ENCODE measurements at regions not wholly inside any gene's neighbourhood (a gene's known extent, or its start where the extent isn't known, plus 50 kb on each side); places are given as distances from the start of the nearest gene placed in this dataset.
"Not testable (repeated sequence)": the region's sequence is repeated elsewhere in the genome, so short reads cannot be mapped to it uniquely, and the experiment has no call there.

DNA sequence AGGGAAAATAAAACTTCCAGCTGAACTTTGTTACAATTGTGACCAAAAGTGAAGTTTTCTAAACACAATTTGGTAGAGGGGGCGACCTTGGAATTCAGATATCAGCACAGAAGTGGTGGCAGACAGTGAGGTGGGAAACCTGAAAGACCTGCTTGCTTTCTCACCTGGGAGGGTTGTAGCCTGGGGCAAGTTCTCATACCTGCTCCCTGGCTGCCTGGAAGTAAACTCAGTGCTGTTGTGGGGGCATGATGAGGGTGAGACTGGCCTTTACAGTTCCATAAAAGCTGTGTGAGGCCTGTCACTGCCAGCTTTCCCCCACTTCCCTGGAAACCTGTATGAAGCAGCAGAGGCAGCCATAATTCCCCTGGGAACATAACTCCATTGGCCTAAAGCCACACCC lies 1180.2 kb downstream of the FAM133A start:
- DNase-seq = no peak

DNA sequence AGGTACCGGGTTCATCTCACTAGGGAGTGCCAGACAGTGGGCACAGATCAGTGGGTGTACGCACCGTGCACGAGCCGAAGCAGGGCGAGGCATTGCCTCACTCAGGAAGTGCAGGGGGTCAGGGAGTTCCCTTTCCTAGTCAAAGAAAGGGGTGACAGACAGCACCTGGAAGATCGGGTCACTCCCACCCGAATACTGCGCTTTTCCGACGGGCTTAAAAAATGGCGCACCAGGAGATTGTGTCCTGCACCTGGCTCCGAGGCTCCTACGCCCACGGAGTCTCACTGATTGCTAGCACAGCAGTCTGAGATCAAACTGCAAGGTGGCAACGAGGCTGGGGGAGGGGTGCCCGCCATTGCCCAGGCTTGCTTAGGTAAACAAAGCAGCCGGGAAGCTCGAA lies 1188.5 kb downstream of the FAM133A start:
- DNase-seq = not testable (repeated sequence)

DNA sequence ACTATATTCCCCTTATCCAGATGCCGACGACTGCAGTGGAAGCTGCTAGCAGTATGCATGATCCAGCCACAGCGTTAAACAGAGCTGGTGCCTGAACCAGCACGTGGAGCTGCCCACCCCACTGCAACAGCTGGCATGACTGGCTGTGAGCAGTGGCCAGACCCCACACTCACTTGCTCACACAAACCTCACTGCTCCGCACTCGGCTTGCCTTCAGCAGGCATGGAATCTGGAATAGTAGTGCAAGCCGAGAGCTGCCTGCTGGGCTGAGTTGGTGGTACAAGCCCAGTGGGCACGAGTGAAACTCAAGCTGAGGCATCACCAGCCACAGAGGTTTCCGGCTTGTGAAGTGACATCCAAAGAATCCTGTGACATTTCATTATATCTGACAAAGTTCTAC lies 1197.6 kb downstream of the FAM133A start:
- DNase-seq = no peak

DNA sequence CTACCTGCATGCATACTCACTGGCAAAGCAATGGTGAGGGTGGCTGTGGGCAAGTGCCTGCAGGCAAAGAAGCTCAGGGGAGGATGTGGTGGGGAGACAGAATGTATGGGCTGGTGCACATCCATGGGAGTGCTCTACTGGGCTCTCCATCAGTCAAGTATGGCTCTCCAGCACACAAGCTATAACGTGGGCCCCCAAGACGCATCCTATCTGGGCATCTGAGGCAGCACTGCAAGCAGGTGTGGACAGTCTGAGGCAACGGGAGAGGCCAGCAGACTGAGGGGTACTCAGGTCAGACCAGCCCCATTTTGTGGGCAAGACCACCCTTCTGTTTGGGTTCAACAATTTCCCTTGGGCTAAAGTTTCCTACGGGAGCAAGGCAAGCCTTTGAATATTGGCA lies 1227.8 kb downstream of the FAM133A start:
- no peak for DNase-seq

DNA sequence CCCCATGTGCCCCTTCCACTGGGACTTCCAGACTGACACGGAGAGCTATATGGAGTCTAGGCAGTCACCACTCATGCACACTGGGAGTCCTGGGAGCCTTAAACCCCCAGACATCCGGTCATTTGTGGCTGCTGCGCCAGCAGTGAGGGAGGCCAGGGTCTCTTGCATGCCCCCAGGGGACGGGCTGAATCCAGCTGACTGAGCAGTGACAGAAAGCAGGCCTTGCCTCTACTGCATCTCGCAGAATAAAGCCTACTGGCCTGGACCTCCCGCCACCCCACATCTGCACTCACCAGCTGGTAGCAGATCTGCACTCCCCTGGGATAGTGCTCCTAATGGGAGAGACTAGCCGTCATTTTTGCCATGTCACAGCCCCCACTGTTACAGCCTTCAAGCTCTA lies 1234.2 kb downstream of the FAM133A start:
- DNase-seq = no peak

DNA sequence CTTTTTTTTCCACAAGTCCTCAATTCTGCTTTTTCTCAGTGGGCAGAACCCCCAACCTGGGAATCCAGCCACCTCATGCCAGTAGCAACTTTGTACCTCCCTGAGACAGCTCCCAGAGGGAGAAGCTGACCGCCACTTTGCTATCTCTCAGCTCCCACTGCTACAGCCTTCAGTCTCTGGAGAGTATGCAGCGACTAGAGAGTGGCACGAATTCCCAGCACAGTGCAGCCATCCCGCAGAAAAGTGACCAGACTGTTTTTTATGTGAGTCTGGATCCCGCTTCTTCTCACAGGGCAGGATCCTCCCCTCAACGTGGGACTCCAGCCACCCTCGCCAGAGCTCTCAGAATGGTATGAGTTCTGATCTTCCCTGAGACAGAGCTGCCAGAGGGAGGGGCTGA lies 1234.6 kb downstream of the FAM133A start:
- DNase-seq = no peak

DNA sequence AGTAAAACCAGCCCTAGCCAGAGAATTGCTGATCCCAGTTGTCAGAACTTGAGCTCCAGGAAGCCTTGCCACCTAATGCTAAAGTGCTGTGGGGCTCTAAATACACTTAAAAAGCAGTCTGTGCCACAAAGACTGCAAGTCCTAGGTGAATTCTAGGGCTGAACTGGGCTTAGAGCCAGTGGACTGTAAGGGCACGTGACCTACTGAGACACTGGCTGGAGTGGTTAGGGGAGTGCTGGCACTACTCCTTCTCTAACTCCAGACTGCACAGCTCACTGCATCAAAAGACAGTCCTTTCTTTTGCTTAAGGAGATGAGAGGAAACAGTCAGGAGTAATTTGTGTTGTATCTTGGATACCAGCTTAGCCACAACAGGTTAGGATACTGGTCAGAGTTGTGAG lies 1240.2 kb downstream of the FAM133A start:
- DNase-seq = no peak

DNA sequence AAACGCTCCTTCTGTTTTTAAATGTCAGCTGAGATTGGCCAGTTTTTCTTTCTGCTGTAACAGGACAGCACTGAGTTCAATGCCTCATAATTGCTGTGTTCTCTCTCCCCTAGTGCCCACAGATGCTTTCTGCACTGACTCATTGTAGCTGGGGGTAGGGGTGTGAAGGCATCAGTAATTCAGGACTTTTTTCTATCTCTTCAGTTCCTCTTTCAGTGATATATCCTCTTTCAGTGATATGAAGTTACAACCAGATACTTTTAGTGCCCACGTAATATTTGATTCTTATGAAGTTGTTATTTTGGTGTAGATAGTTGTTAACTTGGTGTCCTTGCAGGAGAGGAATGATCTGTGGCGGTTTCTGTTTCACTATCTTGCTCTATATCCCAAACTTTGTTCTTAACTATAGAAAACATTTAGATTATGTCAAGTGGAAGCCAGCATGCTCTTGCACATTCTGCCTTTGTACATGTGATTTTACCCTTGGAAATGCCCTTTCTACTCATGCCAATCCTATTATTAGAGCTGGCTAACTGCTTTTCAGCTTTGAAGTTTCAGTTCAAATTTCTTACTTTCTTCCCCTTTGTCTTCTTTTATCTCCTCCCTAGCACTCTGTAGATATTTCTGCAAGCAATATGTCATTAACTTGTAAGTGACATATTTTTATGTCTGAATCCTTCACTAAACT lies 1258.4 kb downstream of the FAM133A start:
- DNase-seq = no peak

DNA sequence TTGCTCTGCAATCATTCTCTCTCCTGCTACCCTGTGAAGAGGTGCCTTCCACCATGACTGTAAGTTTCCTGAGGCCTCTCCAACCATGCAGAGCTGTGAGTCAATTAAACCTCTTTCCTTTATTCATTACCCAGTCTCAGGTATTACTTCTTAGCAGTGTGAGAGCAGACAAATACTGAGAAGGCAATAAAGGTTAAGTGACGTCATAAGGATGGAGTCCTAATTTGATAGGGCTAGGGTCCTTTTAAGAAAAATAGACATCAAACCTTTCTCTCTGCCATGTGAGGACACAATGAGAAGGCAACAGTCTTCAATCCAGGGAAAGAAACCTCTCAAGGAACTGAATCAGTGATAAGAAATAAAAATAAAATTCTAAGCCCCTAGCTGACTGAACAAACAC lies 1262.7 kb downstream of the FAM133A start:
- no peak for DNase-seq

DNA sequence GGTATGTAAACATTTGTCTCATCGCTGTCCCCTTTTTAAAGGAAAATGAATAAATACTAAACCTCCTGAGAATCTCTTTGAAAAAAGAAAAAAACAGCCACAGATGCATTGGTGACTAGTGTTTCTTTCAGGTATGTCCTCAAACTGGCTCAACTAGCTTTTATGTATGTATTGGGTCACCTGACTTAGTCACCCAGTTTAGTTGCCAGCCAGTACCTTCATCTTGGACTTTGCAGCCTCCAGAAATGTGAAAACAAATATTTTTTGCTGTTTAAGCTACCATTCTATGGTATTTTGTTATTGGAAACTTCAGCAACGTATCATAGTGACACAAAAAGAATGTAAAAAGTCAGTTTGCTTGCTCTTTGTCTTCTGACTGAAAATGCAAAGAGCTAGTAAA lies 1263.5 kb downstream of the FAM133A start:
- DNase-seq = no peak

DNA sequence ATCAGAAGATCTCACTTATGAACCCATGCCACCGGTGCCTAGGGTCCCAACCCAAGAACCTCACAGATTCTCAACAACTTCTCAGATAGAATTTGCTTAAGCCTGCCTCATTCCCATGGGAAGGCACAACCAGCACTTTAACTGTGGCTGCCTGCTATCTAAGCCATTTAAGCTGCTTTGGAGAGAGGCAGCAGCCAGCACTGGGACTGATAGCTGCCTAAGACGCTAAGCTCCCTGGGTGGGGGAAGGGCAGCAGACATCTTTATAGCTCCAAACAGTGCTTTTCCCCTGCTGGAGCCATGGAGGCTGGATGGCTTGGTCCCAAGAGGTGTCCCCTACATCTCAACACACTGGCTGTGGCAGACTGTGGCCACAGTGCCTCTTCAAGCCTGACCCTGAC lies 1268.6 kb downstream of the FAM133A start:
- DNase-seq = no peak

DNA sequence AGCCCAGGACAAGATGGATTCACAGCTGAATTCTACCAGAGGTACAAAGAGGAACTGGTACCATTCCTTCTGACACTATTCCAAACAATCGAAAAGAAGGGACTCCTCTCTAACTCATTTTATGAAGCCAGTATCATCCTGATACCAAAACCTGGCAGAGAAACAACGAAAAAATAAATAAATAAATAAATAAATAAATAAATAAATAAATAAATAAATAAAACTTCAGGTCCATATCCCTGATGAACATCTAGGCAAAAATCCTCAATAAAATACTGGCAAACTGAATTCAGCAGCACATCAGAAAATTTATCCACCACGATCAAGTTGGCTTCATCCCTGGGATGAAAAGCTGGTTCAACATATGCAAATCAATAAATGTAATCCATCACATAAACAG lies 1272.1 kb downstream of the FAM133A start:
- not testable (repeated sequence) for DNase-seq

DNA sequence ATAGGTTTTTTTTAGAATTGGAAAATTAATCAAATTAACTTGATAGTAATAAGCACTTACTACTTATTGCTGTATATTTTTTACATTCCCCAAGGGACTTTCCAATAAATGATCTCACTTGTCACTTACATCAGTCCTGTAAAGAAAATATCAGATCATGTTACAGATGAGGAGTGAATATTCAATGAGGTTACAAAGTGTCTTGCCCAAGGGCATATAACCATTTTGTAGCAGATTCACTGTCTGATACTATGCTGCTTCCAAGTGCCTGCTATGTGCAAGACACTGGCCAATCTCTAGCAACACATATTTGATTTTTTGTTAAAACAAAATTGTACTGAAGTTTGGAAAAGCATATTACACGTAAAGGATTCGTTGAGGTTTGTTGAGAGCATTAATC lies 1287.7 kb downstream of the FAM133A start:
- DNase-seq = no peak

DNA sequence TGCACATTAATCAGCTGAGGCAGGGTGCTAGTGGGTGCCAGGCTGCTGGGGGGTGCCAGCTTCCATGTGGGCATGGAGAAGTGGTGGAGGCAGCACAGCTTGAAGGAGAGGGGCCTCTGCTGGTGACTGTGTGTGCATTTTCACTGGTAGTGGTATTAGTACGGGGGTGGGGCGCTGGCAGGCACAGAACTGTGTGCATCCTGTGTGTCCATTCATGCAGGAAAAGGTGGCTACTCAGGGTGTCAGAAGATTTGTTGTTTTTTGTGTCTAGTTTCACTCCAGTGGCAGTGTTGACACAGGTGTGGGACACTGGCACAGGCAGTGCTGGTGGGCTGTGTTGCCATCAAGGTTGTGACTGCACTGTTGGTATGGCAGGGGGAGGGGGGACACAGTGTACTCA lies 1303.6 kb downstream of the FAM133A start:
- no peak for DNase-seq

DNA sequence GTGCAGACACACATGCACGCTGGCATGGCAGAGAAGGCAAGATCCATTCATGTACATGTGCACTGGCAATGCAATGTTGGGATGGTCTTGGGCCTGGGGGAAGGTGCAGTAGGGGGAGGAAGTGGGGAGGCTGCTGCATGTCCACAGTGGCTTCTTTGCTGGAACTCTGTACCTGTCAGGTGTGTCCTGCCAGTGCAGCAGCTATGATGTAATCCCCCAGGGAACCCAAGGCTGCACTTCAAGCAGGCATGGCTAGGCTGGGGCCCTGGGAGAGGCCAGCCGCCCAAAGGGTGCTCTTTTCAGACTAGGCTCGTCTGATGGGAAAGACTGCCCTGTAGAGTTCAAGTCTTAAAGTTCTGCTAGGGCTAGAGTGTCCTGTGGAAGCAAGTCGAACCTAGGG lies 1304.0 kb downstream of the FAM133A start:
- no peak for DNase-seq
